ENCODE measurements at regions not wholly inside any gene's neighbourhood (a gene's known extent, or its start where the extent isn't known, plus 50 kb on each side); places are given as distances from the start of the nearest gene placed in this dataset.

DNA sequence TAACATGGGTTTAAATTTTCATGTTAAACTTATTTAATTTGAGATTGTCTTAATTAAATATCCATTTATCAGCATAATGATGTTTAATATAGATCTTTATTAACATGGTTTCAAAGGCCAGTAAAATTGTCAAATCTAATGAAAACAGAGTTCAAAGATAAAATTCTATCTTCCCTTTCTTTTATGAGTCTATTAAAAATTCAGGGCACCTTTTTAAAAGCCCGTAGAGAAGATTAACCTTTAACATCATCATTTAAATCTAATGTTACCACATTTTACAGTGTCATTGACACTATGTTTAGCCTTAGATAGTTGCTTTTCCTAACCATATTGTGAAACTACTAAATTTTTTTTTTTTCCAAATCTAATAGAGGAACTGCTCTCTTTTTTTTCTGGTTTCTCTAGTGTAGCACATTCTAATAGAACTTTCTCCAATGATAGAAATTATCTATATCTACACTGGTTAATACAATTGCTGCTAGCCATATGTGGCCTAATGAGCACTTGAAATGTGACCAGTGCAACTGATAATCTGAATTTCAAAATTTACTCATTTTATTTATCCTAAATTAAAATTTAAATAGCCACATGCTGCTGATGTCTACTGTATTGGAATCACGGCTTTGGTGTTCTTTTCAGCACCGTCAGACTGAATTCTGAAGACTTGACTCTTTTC is 410.9 kb downstream of the UTRN start:
- DNase-seq = no peak

DNA sequence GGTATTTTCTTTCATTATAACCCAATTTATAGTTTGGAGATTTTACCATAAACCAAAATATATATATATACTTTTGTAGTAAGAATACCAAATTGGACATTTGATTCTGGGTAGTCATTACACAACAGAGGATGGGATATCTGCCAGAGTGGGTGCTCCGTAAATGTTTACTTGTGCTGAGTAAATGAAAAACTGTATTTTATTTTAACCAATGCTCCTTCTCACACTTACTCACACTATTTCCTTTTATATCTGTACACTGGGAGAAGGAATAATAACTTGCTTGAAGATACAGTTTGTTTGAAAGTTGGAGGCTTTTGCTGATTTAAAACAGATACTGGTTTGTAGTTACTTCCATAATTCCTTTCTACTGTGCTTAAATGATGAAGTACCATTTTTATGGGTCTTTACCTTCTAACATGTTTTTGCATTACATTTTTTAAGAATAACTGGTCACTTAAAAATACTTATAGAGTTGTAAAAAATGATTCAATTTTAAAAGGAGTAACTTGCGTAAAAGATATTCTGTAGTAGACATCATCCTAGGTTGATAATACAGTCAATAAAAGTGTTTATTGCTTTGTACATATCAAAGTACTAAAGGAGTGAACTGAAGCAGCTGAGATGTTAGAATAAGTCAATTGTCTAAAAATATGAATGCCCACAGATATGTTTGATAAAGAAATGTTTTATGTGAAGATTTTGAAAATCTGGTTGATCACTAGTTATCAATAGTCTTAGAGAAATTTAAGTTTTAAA is 411.7 kb downstream of the UTRN start:
- no peak for DNase-seq

DNA sequence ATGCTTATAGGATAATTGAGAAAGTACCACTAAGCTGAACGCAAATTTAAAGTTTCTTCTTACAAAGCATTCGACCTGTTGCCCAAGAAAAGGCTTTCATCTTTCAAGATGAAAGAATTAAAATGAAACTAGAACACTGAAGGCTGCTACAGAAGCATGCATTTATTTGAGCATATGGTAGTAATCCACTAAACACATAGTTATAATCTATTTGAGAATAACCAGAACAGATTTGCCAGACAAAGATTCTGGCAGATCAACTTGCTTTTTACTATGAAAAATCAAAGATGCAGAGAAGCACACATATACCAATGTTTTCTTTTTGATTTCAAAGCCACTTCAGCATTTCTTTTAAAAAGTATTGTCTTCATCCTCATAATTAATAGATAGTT is 412.2 kb downstream of the UTRN start:
- DNase-seq = no peak

DNA sequence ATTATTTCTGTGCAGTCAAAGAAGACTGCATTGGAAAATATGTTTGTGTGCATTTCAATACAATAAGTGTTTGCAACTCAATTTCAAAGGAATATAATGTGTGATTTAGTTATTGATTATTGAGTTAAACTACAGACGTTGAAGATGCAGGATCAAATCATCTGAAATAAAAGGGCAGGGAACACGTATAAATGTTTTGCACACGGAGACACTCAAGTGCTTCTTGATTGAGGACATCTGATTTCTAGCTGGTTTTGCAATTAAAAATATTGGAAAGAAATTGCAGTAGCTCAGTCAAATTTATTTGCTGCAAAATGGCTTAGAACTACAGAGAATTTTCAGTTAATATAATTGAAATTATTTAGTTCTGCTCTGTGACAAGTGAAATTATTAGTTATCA is 412.7 kb downstream of the UTRN start:
- no peak for DNase-seq

DNA sequence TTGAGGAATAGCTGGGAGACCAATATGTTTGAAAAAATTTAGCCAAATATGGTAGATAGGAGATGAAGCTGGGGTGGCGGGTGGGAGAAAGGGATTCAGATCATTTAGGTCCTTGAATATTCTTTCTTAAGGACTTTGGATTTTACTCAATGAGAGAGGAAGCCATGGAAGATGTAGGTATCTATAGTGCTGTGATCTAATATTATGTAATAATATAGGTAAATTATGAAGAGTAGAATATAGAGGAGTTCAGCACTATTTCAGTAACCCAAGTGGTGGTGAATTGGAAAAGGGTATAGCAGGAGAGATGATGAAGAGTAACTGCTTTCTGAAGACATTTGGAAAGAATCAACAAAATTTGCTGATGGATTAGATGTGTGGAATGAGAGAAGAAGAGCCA is 417.6 kb downstream of the UTRN start:
- DNase-seq = no peak

DNA sequence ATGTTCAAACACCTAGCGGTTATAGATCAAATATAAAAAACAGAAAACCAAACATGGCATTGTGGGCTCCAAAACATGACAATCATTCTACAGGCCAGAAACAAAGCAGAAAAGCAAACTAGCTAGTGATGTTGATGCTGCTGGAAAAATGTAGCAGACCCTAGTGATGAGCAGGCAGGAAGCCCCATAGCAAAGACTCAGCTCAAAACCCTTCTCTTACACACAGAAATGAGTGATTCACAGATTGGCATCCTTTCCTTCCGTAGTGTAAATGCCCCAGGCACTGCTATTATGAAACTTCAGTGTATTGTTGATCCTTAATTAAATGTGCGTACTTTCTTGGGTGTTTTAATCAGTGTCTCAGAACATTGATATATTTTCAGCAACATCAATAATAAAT is 425.1 kb downstream of the UTRN start:
- peak; percentile 67 for DNase-seq

DNA sequence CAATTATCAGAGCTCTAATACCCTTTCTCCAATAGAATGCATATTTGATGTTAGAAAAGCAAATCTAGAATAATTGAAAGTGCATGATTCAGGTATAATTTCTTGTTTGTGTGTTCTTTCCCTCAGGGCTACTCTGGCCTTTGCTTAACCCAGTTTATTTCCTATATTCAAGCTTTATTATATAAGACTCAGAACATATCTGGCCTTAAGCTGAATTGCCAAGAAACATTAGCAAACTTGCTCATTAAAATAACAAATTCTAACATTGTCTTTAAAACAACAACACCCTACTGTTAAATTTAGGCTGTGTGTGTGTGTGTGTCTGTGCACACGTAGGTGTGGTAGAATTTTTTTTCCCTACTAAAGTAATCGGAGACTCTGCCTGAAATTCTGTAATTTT is 426.5 kb downstream of the UTRN start:
- DNase-seq = no peak

DNA sequence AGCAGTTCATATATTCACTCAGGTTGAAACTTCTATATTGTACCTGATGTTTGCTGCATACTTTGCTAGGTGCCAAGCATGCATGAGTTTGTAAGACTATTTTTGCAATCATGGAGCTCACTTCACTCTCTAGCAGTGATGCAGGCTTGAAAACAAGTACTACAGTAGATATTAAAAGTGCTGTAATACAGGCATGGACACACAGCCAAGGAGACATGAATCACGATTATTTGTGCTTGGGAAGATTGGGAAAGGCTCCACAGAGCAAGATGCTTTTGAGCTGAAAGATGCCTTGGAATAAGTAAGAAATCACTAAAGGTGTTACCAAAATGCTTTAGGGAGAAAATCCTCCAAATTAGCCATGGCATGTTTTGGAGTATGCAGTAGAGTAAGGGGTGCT is 427.4 kb downstream of the UTRN start:
- DNase-seq = no peak

DNA sequence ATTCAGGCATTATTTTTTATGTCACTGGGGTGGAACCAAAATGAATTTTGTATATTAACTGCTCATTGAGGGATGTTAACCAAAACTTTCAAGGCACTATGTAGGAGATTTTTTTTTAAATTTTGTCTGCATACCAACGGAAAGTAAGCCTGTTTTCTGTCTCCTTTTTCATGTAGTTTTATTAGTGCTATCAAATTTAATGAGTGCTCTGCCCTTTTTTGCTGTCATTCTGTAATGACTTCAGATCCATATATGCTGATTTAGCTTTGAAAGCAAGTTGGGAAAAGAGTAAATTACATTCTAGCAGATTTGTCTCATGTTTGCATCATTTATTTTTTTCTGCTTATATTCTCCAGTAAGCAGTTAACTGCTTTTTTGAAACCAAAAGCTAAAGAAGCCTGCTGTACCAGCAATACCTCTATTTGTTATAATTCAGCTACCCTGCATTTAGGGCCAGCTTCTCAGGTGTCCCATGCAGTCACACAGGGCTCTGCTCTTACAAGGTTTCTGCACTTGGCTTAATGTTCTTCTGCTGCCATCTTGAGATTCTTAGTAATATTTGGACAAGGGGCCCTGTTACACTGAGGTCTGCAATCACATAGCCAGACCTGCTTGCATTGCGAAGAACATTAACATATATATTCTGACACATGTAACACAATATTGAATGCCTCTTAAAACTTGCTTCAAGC is 429.0 kb downstream of the UTRN start:
- no peak for DNase-seq

DNA sequence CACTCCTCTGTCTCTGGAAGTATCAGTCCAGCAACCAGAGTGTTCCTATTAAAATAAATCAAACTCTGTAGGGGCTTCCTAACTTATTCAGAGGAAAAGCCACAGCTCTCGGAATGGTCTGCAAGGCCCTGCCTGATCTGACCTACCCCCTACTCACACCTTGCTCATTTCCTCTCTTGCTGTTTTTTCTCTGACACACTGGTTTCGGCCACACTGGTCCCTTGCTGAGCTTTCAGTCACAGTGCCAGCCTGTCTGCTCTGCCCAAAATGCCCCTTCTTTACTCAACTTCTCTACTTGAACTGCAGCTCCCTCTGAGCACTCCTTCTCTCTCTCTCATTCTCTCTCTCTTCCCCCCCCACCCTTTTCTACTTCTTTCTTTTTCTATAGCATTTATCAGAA is 430.2 kb downstream of the UTRN start:
- no peak for DNase-seq

DNA sequence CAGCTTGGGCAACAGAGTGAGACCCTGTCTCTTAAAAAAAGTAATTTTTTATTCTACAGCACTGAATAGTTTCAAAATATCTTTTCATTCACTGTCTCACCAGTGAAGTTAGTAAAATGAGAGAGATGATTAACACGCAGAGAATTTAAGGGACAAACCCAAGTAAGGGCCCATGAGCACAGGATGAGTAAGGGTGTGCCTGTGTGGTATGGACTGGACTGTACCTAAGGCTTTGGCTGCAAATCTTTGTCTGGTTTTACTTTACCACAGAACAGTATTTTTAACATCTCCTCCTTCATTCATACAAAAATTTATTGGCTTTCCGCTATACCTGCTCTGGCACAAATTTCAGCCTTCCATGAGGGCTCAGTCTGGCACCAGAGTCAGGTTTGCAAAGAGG is 433.3 kb downstream of the UTRN start:
- DNase-seq = peak; percentile 23

DNA sequence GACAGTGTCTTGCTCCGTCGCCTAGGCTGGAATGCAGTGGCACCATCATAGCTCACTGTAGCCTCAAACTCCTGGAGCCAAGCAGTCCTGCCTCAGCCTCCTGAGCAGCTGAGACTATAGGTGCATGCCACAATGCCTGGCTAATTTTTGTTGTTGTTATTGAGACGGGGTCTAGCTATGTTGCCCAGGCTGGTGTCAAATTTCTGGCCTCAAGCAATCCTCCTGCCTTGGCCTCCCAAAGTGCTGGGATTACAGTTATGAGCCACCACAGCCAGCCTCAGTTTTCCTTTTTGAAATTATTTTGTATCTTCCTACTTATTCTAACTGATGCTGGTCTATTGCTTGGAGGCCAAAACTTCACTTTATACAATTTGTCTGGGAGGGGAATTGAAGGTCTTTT is 436.1 kb downstream of the UTRN start:
- no peak for DNase-seq

DNA sequence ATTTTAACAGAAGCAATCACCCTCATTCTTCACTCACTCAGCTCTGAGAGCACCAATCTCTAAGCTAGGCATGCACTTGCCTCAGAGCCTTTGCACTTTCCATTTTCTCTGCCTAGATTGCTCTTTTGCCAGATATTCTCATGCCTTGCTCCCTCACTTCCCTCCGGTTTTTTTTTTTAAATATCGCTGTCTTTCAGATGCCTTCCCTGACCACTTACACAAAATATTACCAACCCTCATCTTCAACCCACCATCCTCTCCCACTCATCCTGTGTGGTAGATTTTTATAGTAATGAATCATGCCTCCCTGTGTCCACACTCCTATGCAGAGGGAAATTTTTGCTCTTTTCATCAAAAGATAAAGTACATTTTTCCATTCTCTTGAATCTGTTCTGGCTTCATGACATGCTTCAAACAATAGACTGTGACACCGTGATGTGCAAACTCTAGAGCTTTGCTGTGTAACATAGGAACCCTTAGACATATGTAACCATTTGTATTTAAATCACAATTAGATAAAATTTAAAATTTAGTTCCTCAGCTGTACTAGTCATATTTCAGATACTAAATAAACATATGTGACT is 437.1 kb downstream of the UTRN start:
- DNase-seq = peak; percentile 24

DNA sequence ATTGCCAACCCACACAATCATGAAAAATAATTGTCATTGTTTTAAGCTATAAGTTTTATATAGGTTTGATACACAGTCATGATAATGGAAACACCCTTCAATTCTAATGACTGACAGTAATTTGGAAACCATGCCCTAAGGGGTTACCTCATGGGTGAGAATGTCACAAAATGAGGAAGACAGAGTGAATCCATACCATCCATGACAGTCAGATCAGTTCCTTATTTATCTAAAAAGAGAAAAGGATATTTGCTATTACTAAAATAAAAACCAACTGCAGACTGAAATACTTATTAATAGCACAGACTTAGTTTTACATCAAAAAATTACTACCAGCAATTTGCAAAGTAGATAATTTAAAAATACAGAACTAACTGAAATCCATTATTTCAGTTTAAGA is 437.8 kb downstream of the UTRN start:
- no peak for DNase-seq

DNA sequence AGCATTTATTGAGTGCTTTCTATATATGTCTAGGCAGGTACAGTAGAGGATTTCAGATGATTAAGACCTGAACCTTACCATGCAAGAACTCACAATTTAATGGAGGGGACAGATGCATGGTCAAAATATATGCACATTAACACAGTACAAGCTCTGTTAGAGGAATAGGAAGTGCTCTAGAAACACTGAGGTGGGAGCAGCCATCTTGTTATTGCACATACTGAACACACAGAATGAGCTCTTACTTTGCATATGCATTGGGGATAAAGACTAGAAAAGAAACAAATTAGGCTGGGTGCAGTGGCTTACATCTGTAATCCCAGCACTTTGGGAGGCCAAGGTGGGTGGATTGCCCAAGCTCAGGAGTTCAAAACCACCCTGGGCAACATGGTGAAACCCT is 438.3 kb downstream of the UTRN start:
- no peak for DNase-seq

DNA sequence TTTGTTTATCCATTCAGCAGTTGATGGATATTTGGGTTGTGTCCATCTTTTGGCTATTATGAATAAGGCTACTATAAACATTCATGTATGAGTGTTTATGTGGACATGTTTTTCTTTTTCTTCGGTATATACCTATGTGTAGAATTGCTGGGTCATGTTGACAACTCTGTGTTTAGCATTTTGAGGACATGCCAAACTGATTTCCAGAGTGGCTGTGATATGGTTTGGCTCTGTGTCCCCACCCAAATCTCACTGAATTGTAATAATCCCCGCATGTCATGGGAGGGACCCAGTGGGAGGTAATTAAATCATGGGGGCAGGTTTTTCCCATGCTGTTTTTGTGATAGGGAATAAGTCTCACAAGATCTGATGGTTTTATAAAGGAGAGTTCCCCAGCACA is 439.7 kb downstream of the UTRN start:
- no peak for DNase-seq

DNA sequence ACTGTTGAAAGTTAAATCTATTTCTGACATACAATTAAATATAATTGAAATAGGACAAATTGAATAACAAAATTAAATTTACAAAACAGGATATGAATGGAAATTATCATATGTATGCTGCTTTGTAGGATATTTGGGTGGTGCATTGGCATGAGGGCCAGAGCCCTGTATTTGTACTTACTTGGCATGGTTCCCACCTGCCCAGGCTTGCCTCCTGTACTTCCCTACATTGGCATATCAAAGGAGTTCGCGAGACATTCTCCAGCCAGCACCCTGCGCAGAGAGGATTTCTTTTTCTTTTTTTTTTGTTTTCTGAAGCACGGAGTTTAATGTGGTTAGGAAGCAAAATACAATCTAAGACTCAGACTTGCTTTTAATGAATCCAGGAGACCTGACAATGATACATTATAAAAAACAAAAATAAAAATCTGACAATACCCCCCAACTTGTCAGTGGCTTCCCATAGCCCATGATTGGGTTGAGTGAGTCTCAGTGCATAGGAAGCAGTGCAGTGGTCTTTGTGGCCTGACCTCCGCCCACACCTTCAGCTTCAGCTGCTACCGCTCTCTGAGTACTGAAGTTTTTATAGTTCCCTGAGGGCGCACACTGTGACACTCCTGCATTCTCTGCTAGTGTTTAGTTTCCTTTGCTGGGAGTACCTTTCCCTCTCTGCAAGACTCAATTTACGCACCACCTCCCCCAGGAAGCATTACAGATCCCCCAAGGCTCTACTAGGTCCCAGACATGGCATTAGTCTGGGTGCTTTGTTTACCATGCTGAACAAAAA is 440.8 kb downstream of the UTRN start:
- peak; percentile 93 for DNase-seq

DNA sequence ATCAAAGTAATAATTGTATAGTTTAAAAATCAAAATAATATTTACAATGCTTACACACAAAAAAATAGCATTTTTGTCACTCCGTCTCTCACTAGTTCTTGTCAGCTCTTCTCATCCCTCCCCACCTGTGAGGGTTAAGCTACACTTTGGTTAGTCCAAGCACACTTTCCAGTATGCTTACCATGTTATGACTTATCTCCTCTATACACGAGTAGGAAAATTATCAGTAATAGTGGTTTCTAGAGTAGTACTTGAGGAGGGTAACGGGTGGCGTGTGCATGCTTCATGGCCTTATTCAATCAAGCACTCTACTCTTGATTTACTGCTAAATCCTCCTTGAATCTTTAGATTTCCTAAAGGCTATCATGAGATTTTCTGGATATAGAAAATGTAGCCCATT is 443.7 kb downstream of the UTRN start:
- no peak for DNase-seq

DNA sequence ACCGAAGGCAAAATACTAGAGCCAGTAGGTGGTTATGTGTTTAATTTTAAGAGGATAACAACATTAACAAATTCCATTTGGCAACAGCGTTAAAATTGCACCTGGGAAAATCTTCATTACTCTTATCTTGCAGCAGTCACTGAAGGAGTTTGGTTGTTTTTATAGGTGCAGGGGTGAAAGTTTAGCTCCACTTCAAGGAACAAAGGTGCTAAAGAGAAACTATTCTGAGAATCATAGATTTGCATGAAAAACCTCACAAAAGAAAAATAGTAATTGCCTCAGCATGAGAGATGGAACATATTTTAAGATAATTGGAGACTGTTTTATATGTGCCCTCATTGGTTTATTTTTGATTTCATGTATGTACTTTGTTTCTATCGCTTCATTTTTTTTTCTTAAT is 444.4 kb downstream of the UTRN start:
- no peak for DNase-seq

DNA sequence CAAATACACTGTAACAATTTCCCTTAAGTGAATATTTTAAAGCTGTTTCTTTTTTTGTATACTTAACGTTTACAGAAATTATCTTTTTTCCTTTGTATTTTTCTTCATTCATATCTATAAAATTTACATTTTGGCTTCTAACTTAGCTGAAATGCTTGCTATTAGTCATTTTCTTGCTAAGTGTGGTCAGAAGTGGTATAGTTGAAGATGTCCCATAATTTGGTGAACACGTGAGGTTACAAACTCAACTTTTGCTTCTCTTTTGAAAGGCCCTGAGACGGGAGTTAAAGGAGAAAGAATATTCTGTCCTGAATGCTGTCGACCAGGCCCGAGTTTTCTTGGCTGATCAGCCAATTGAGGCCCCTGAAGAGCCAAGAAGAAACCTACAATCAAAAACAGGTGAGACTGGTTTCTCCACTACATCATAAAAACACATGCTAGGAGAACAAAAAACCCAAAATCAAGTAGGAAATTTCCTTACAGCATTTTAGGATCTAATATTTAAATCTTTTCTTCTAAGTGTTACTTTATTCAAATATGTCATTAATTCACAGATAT is 445.0 kb downstream of the UTRN start:
- no peak for DNase-seq

DNA sequence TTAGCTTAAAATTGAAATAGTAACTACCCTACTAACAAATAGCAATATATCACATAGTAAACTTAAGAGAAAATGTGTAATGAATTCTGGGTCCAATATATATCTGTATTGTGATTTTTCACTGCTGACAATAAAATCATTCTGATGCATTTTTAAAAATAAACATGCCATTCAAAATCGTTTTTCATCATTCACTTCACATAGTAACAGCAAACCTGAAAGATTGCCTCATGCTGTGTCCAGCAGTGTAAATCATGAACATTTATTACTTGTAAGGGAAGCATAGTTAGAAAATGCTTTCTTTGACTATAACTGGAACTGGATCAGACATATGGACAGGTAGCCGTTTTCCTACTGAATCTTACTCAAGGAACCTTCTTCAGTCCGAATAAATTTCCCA is 446.1 kb downstream of the UTRN start:
- DNase-seq = no peak

DNA sequence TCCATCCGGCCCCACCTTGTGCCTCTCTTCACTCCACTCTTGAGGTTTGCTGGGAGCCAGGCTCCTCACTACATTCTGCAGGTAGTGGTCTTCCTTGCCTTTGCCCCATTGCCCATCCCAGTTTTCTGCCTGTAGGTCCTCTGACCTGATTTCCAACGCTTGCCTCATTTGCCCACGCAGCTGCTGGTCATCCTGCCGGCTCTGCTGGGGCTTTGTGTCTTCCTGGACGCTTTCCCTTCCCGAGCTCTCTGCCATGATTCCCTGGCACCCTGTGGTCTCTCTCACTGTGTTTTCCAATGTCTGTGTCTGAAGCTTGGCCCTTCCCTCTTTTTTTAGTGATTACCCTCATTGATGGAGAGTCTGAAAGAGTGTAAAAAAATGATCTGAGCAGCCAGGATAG is 451.6 kb downstream of the UTRN start:
- no peak for DNase-seq

DNA sequence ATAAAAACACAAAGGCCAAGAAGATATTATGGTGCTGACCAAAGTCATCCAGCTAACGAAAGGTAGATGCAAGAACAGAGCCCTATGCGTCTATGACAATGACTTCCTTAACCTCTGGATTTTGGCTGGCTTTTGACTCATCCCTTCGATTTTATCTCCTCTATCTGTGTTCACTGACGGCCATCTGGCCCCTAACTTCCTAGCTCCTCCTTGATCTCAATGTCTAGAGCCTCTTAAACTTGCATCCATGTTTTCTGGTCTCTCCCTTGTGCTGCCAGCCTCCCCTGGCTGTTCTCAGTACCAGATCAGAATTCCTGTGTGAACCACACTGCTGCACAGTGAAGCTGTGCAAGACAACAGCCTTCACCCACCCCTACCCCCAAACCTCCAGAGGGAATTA is 452.9 kb downstream of the UTRN start:
- no peak for DNase-seq
